ENCODE measurements at regions not wholly inside any gene's neighbourhood (a gene's known extent, or its start where the extent isn't known, plus 50 kb on each side); places are given as distances from the start of the nearest gene placed in this dataset.
"Not testable (repeated sequence)": the region's sequence is repeated elsewhere in the genome, so short reads cannot be mapped to it uniquely, and the experiment has no call there.

- DNase-seq (ENCODE audit: low spot score) = no peak
Observed at GRCh38 chr2:57296795-57297517, 749.6 kb upstream of the VRK2 start.

GRCh38 chr2:57313678-57314077, 732.9 kb upstream of the VRK2 start:
- DNase-seq (ENCODE audit: low spot score) = no peak

GRCh38 chr2:57314682-57315081, 731.9 kb upstream of the VRK2 start:
- no peak for DNase-seq (ENCODE audit: low spot score)

GRCh38 chr2:57330447-57330846, 716.2 kb upstream of the VRK2 start:
- no peak for DNase-seq (ENCODE audit: low spot score)

GRCh38 chr2:57333221-57333620, 713.4 kb upstream of the VRK2 start:
- DNase-seq (ENCODE audit: low spot score) = no peak

GRCh38 chr2:57343391-57344006, 703.1 kb upstream of the VRK2 start:
- DNase-seq (ENCODE audit: low spot score) = no peak

GRCh38 chr2:57368190-57368589, 678.4 kb upstream of the VRK2 start:
- DNase-seq (ENCODE audit: low spot score) = no peak

GRCh38 chr2:57370882-57371585, 675.6 kb upstream of the VRK2 start:
- no peak for DNase-seq (ENCODE audit: low spot score)

GRCh38 chr2:57372237-57372984, 674.2 kb upstream of the VRK2 start:
- DNase-seq (ENCODE audit: low spot score) = no peak

GRCh38 chr2:57373530-57373929, 673.1 kb upstream of the VRK2 start:
- no peak for DNase-seq (ENCODE audit: low spot score)

- no peak for DNase-seq (ENCODE audit: low spot score)
Observed at GRCh38 chr2:57376985-57377384, 669.6 kb upstream of the VRK2 start.

GRCh38 chr2:57386305-57386704, 660.3 kb upstream of the VRK2 start:
- no peak for DNase-seq (ENCODE audit: low spot score)

GRCh38 chr2:57396355-57397098, 650.1 kb upstream of the VRK2 start:
- no peak for DNase-seq (ENCODE audit: low spot score)

- DNase-seq (ENCODE audit: low spot score) = no peak
Observed at GRCh38 chr2:57397550-57398360, 648.9 kb upstream of the VRK2 start.

- no peak for DNase-seq (ENCODE audit: low spot score)
Observed at GRCh38 chr2:57399057-57399456, 647.5 kb upstream of the VRK2 start.

- no peak for DNase-seq (ENCODE audit: low spot score)
Observed at GRCh38 chr2:57402096-57402495, 644.5 kb upstream of the VRK2 start.

- DNase-seq (ENCODE audit: low spot score) = no peak
Observed at GRCh38 chr2:57402755-57403154, 643.9 kb upstream of the VRK2 start.

- DNase-seq (ENCODE audit: low spot score) = no peak
Observed at GRCh38 chr2:57407772-57408201, 638.8 kb upstream of the VRK2 start.

- DNase-seq (ENCODE audit: low spot score) = no peak
Observed at GRCh38 chr2:57408587-57408986, 638.0 kb upstream of the VRK2 start.

- no peak for DNase-seq (ENCODE audit: low spot score)
Observed at GRCh38 chr2:57417007-57417406, 629.6 kb upstream of the VRK2 start.

- DNase-seq (ENCODE audit: low spot score) = not testable (repeated sequence)
Observed at GRCh38 chr2:57418859-57419346, 627.7 kb upstream of the VRK2 start.
